ENCODE measurements at regions not wholly inside any gene's neighbourhood (a gene's known extent, or its start where the extent isn't known, plus 50 kb on each side); places are given as distances from the start of the nearest gene placed in this dataset.

DNA sequence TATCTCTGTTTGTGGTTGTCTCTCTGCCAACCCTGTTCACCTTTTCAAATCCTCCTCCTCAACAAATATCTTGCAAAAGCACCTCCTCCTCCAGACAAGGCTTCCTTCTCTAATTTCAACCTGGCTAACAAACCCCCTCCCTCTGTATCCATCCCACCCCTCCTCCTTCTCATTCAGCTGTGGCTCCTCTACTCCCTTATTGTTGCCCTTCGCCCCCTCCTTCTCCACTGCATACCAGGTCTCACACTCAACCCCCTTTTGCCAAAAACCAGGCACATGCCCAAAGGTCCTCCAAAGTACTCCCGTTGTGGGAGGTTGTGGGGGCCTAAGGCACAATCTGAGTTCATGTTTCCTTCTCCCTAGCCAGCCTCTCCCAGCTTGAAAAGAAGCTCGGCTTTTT is 110.6 kb downstream of the JRKL start:
- TF ChIP-seq, protein P1, sequence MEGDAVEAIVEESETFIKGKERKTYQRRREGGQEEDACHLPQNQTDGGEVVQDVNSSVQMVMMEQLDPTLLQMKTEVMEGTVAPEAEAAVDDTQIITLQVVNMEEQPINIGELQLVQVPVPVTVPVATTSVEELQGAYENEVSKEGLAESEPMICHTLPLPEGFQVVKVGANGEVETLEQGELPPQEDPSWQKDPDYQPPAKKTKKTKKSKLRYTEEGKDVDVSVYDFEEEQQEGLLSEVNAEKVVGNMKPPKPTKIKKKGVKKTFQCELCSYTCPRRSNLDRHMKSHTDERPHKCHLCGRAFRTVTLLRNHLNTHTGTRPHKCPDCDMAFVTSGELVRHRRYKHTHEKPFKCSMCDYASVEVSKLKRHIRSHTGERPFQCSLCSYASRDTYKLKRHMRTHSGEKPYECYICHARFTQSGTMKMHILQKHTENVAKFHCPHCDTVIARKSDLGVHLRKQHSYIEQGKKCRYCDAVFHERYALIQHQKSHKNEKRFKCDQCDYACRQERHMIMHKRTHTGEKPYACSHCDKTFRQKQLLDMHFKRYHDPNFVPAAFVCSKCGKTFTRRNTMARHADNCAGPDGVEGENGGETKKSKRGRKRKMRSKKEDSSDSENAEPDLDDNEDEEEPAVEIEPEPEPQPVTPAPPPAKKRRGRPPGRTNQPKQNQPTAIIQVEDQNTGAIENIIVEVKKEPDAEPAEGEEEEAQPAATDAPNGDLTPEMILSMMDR (conservative IDR thresholded peaks at IDR 0.05; ENCODE audit: low read depth, low read length) = no peak
- TF ChIP-seq EZH2 (IDR thresholded peaks at IDR 0.05; ENCODE audit: low read length, unreplicated experiment) = no peak
